ENCODE measurements at regions not wholly inside any gene's neighbourhood (a gene's known extent, or its start where the extent isn't known, plus 50 kb on each side); places are given as distances from the start of the nearest gene placed in this dataset.

DNA sequence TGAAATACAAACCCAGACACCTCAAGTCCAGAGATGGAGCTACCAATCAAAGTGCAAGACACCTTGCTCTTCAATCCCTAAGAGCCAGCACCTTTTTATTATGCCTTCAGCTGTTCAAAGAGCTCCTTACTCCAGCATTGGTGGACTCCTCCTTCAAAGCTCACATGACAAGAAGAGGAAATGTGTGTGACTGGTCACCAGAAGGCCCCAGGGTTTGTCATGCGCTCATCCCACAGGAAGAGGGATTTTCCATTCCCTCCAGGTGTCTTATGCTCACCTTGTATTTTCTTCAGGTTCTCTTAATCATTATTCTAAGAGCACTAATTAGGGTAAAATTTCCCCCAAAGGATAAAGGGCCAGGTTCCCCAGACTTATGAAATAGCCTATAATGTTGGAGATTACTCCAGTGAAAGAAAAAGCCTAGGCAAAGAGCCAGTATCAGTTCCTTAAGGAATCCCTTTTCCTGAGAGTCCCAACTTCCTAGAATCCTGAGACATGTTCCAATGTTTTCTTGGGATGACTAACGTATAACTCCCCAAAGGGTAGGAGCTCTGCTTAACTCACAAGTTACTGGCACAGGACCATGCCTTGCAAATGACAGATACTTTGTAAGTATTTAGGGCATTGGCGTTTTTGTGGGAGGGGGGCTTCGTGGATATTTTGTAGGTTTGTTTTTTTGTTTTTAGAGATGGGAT is 56.9 kb upstream of the SOX9 start:
- no peak overlapping the region for H3K4me3 ChIP-seq
- DNase-seq (ENCODE audit: low spot score in 2 of 2): no peak
- no peak overlapping the region for H3K27ac ChIP-seq
- no peaks in the 10 kb centered on the region for H3K4me1 ChIP-seq
- no peaks in the 10 kb centered on the region for H3K27me3 ChIP-seq
- TF ChIP-seq POLR2AphosphoS5 (IDR thresholded peaks at IDR 0.05): no peak
- no peak for TF ChIP-seq POLR2A (IDR thresholded peaks at IDR 0.05)
- TF ChIP-seq EP300 (IDR thresholded peaks at IDR 0.05): no peak
- TF ChIP-seq CTCF (IDR thresholded peaks at IDR 0.05): no peak
- H3K36me3 ChIP-seq: no peaks in the 10 kb centered on the region
- 73% methylated on average over 4 of the region's 4 CpGs for WGBS
- H3K9me3 ChIP-seq: no peaks in the 10 kb centered on the region

GRCh38 chr17:72064606-72065193 is 56.1 kb upstream of the SOX9 start:
- DNase-seq (ENCODE audit: low spot score in 2 of 2): no peak
- Histone ChIP-seq H3K27ac (no peak overlapping the region), H3K4me3 (no peak overlapping the region), H3K27me3 (no peaks in the 10 kb centered on the region), H3K9me3 (no peaks in the 10 kb centered on the region), H3K36me3 (no peaks in the 10 kb centered on the region), H3K4me1 (no peaks in the 10 kb centered on the region)
- 70% methylated on average over 2 of the region's 2 CpGs for WGBS
- TF ChIP-seq CTCF (IDR thresholded peaks at IDR 0.05) (no peak), POLR2AphosphoS5 (IDR thresholded peaks at IDR 0.05) (no peak), POLR2A (IDR thresholded peaks at IDR 0.05) (no peak), EP300 (IDR thresholded peaks at IDR 0.05) (no peak)

DNA sequence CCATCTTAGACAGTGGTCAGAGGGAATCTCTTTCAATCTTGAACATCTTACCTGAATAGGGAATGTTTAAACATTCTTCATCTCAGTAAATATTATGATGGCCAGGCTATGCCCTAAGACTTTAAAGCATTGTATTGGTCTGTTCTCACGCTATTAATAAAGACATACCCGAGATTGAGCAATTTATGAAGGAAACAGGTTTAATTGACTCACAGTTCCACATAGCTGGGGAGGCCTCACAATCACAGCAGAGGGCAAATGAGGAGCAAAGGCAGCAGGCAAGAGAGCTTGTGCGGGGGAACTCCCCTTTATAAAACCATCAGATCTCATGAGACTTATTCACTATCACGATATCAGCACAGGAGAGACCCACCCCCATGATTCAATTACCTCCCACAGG is 55.3 kb upstream of the SOX9 start:
- no peak for DNase-seq (ENCODE audit: low spot score in 2 of 2)
- 89% methylated on average over 4 of the region's 4 CpGs for WGBS

DNA sequence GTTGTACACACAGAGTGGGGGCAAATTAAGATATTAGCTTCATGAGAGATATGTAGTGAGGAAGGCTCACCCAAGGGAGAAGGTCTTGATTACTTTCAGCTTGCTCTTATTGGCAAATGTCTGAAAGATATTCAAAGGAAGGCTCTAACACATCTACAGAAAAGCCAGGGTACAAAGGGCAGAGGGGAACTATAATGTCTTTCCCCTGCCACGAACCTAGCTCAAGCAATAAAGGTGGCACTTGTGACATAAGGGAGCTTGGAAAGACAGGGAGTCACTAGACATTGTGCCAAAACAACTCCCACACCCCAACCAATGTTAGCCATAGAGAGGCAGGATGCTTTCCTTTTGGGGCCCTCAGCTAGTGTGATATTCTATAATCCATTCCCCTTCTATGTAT is 52.2 kb upstream of the SOX9 start:
- TF ChIP-seq POLR2A (IDR thresholded peaks at IDR 0.05) (no peak), EP300 (IDR thresholded peaks at IDR 0.05) (no peak), POLR2AphosphoS5 (IDR thresholded peaks at IDR 0.05) (no peak), CTCF (IDR thresholded peaks at IDR 0.05) (no peak)
- no peaks in the 10 kb centered on the region for H3K36me3 ChIP-seq
- no peak overlapping the region for H3K4me3 ChIP-seq
- no peaks in the 10 kb centered on the region for H3K4me1 ChIP-seq
- DNase-seq (ENCODE audit: low spot score in 2 of 2): no peak
- H3K27me3 ChIP-seq: no peaks in the 10 kb centered on the region
- no peaks in the 10 kb centered on the region for H3K9me3 ChIP-seq
- no peak overlapping the region for H3K27ac ChIP-seq
- 75% methylated on average over 1 of the region's 1 CpG for WGBS

More for the DNA sequence above, 55.3 kb upstream of the SOX9 start:
- H3K4me1 ChIP-seq: no peaks in the 10 kb centered on the region
- H3K9me3 ChIP-seq: no peaks in the 10 kb centered on the region
- no peaks in the 10 kb centered on the region for H3K27me3 ChIP-seq
- no peak overlapping the region for H3K27ac ChIP-seq
- H3K4me3 ChIP-seq: no peak overlapping the region
- H3K36me3 ChIP-seq: no peaks in the 10 kb centered on the region
- no peak for TF ChIP-seq POLR2AphosphoS5 (IDR thresholded peaks at IDR 0.05)
- no peak for TF ChIP-seq CTCF (IDR thresholded peaks at IDR 0.05)

GRCh38 chr17:72069586-72070202 is 51.1 kb upstream of the SOX9 start:
- DNase-seq (ENCODE audit: low spot score in 2 of 2): peak in 1 of 2 donors; percentile 7
- no peaks in the 10 kb centered on the region for H3K4me1 ChIP-seq
- H3K4me3 ChIP-seq: no peak overlapping the region
- H3K9me3 ChIP-seq: no peaks in the 10 kb centered on the region
- H3K27me3 ChIP-seq: no peaks in the 10 kb centered on the region
- H3K36me3 ChIP-seq: no peaks in the 10 kb centered on the region
- WGBS: 37% methylated on average over 2 of the region's 2 CpGs
- H3K27ac ChIP-seq: no peak overlapping the region
- TF ChIP-seq POLR2AphosphoS5 (IDR thresholded peaks at IDR 0.05) (no peak), EP300 (IDR thresholded peaks at IDR 0.05) (no peak), POLR2A (IDR thresholded peaks at IDR 0.05) (no peak), CTCF (IDR thresholded peaks at IDR 0.05) (no peak)
